Upper lobe of right lung (tissue), 1 donor: ENCODE measurements at regions not wholly inside any gene's neighbourhood (a gene's known extent, or its start where the extent isn't known, plus 50 kb on each side); places are given as distances from the start of the nearest gene placed in this dataset.

Experiments
- ATAC-seq: fragments of 200-7000 bp; cut with Tn5 transposase; one replicate; pipeline ENCODE4 v1.9.1; 2020; ENCODE audit warnings: mild to moderate bottlenecking, moderate library complexity
- DNase-seq: peaks from one replicate; pipeline ENCODE4 v3.0.0-alpha.2; 2020
- H3K27ac ChIP-seq: fragments of 200-600 bp; one replicate; pipeline ENCODE4 v1.8.0; 2022
- H3K27me3 ChIP-seq: fragments of 200-600 bp; one replicate; pipeline ENCODE4 v1.8.0; 2022; ENCODE audit warnings: mild to moderate bottlenecking
- H3K36me3 ChIP-seq: fragments of 200-600 bp; one replicate; pipeline ENCODE4 v1.8.0; 2022
- H3K4me1 ChIP-seq: fragments of 200-600 bp; one replicate; pipeline ENCODE4 v1.8.0; 2022
- H3K4me3 ChIP-seq: fragments of 200-600 bp; one replicate; pipeline ENCODE4 v1.8.0; 2022; ENCODE audit warnings: mild to moderate bottlenecking
- H3K9me3 ChIP-seq: fragments of 200-600 bp; one replicate; pipeline ENCODE4 v1.8.0; 2022
- CTCF ChIP-seq: fragments of 200-600 bp; IDR thresholded peaks from one replicate; pipeline ENCODE4 v1.8.0; 2022; ENCODE audit warnings: antibody characterized with exemption
- intact Hi-C: fragments of 100-400 bp; cut with DNase I; formaldehyde crosslinking; loops from one replicate; pipeline ENCODE4 v1.11.0; 2022
- donor health status: DM: no; HTN: yes; CAD: no; lungs with severe emphysema.

- H3K36me3 ChIP-seq = no peaks in the 10 kb centered on the region
- H3K27me3 ChIP-seq = no peaks in the 10 kb centered on the region
- TF ChIP-seq CTCF = no peak
- ATAC-seq (no peak), DNase-seq (no peak)
- intact Hi-C loops = no loop called here
- H3K9me3 ChIP-seq = no peaks in the 10 kb centered on the region
- H3K4me1 ChIP-seq = no peaks in the 10 kb centered on the region
- H3K4me3 ChIP-seq = no peak overlapping the region
- H3K27ac ChIP-seq = no peak overlapping the region
Measured at GRCh38 chr2:13576406-13577036, 859.8 kb downstream of the TRIB2 start.

- Histone ChIP-seq H3K4me1 (no peaks in the 10 kb centered on the region), H3K27me3 (no peaks in the 10 kb centered on the region), H3K4me3 (no peak overlapping the region), H3K27ac (no peak overlapping the region), H3K36me3 (no peaks in the 10 kb centered on the region), H3K9me3 (no peaks in the 10 kb centered on the region)
- ATAC-seq (no peak), DNase-seq (no peak)
- intact Hi-C loops = no loop called here
- no peak for TF ChIP-seq CTCF
Measured at GRCh38 chr2:13578547-13578946, 861.8 kb downstream of the TRIB2 start.

GRCh38 chr2:13581471-13581870 is 864.7 kb downstream of the TRIB2 start:
- TF ChIP-seq CTCF = no peak
- no peak overlapping the region for H3K27ac ChIP-seq

GRCh38 chr2:13583609-13584008 is 866.9 kb downstream of the TRIB2 start:
- no peak for TF ChIP-seq CTCF
- Histone ChIP-seq H3K27ac (no peak overlapping the region), H3K4me1 (no peaks in the 10 kb centered on the region), H3K27me3 (no peaks in the 10 kb centered on the region), H3K36me3 (no peaks in the 10 kb centered on the region), H3K4me3 (no peak overlapping the region), H3K9me3 (no peaks in the 10 kb centered on the region)
- no peak for ATAC-seq
- intact Hi-C loops = no loop called here
- DNase-seq = no peak

More at GRCh38 chr2:13581471-13581870, 864.7 kb downstream of the TRIB2 start:
- no peak for ATAC-seq
- Histone ChIP-seq H3K27me3 (no peaks in the 10 kb centered on the region), H3K4me1 (no peaks in the 10 kb centered on the region), H3K4me3 (no peak overlapping the region), H3K9me3 (no peaks in the 10 kb centered on the region), H3K36me3 (no peaks in the 10 kb centered on the region)
- intact Hi-C loops = no loop called here
- no peak for DNase-seq

GRCh38 chr2:13584020-13584419 is 867.3 kb downstream of the TRIB2 start:
- no peaks in the 10 kb centered on the region for H3K4me1 ChIP-seq
- H3K36me3 ChIP-seq = no peaks in the 10 kb centered on the region
- intact Hi-C loops = no loop called here
- H3K9me3 ChIP-seq = no peaks in the 10 kb centered on the region
- no peak overlapping the region for H3K27ac ChIP-seq
- DNase-seq (no peak), ATAC-seq (no peak)
- no peak for TF ChIP-seq CTCF
- no peaks in the 10 kb centered on the region for H3K27me3 ChIP-seq
- H3K4me3 ChIP-seq = no peak overlapping the region

DNA sequence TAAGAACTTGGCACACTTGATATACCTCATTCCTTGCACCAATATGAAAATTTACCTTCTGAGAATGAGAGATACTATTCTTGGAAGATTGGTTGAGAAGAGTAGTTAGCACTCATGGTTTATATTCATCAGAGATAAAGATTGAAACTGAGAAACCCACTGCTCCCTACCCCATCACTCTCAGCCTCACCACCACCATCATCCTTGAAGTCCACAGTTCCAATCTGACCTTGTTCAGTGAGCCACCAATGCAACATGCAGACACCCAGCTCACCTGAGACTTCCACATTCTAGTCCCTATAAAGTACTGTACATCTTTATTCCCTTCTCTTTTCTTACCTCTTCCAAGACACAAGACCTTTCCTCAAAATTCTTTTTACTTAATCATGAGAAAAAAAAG is 869.0 kb downstream of the TRIB2 start:
- no peak for DNase-seq
- no peak for TF ChIP-seq CTCF

More for the DNA sequence above, 869.0 kb downstream of the TRIB2 start:
- Histone ChIP-seq H3K36me3 (no peaks in the 10 kb centered on the region), H3K4me1 (no peaks in the 10 kb centered on the region), H3K27me3 (no peaks in the 10 kb centered on the region), H3K4me3 (no peak overlapping the region), H3K9me3 (no peaks in the 10 kb centered on the region), H3K27ac (no peak overlapping the region)
- ATAC-seq = no peak
- intact Hi-C loops = no loop called here
